Thyroid gland (tissue), 4 donors: ENCODE measurements at regions not wholly inside any gene's neighbourhood (a gene's known extent, or its start where the extent isn't known, plus 50 kb on each side); places are given as distances from the start of the nearest gene placed in this dataset.

Source experiments
- DNase-seq, 2 donors: peaks; one replicate each; pipeline ENCODE4 v3.0.0-alpha.2; 2019
- H3K27ac ChIP-seq, 3 donors: fragments of 200-600 bp; sonication (generic); 1 replicate in 2 of 3; 2 replicates in 1 of 3; pipeline ENCODE4 v1.5.1; 2016 to 2019; ENCODE audit warnings: mild to moderate bottlenecking in 1 of 3, moderate library complexity in 1 of 3
- H3K27me3 ChIP-seq: fragments of 200-600 bp; sonication (generic); one replicate; pipeline ENCODE4 v1.5.1; 2019
- H3K36me3 ChIP-seq, 2 donors: fragments of 200-600 bp; sonication (generic); one replicate each; pipeline ENCODE4 v1.5.1; 2016 to 2019
- H3K4me1 ChIP-seq, 2 donors: fragments of 200-600 bp; sonication (generic); one replicate each; pipeline ENCODE4 v1.5.1; 2017 to 2019
- H3K4me3 ChIP-seq, 3 donors: fragments of 200-600 bp; sonication (generic); replicated peaks in 1 of 3; 1 replicate in 2 of 3; 2 replicates in 1 of 3; pipeline ENCODE4 v1.5.1; 2016; ENCODE audit warnings: mild to moderate bottlenecking in 1 of 3
- H3K9me3 ChIP-seq: fragments of 200-600 bp; sonication (generic); one replicate; pipeline ENCODE4 v1.5.1; 2017
- CTCF ChIP-seq, 6 experiments: fragments of 200-600 bp in 3 of 6; fragments of 450-650 bp in 3 of 6; sonication (generic) in 3 of 6; IDR thresholded peaks; one replicate each; pipeline ENCODE4 v1.5.1; 2016 to 2019; ENCODE audit warnings: antibody characterized with exemption in 6 of 6, mild to moderate bottlenecking in 2 of 6, inconsistent platforms in 1 of 6, moderate library complexity in 1 of 6
- POLR2A ChIP-seq, 2 donors: fragments of 450-650 bp; IDR thresholded peaks; one replicate each; pipeline ENCODE4 v1.6.1; 2017; ENCODE audit warnings: antibody characterized with exemption in 2 of 2, mild to moderate bottlenecking in 2 of 2, moderate library complexity in 1 of 2
- WGBS, 2 donors: methylation state at CpG; one replicate each; pipeline ENCODE4 v1.1.5; 2017; 5-methylcytosine and 5-hydroxymethylcytosine counted together
- intact Hi-C: fragments of 100-400 bp; cut with DNase I; formaldehyde crosslinking; loops from one replicate; pipeline ENCODE4 v1.15.1; 2023

DNA sequence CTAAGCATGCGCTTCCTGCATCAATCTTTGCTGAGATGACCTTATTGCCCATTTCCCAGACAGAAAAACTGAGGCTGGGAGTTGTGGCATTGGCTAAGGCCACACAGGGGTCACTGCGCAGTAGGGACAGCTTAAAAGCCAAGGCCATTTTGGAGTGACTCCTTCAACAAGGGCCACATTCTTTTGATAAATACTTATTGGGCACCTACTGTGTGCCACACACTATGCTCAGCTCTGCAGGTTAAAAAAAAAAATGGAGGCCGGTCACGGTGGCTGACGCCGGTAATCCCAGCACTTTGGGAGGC lies 108.6 kb downstream of the CEBPB start:
- Histone ChIP-seq H3K4me3 (no peak overlapping the region), H3K9me3 (no peaks in the 10 kb centered on the region), H3K27me3 (no peaks in the 10 kb centered on the region), H3K27ac (no peak overlapping the region), H3K4me1 (peaks cover 15 to 33% of the 10 kb centered on the region in 2 donors), H3K36me3 (no peaks in the 10 kb centered on the region)
- DNase-seq = no peak
- intact Hi-C loops = no loop called here
- TF ChIP-seq POLR2A (IDR thresholded peaks at IDR 0.05) (no peak), CTCF (IDR thresholded peaks at IDR 0.05) (no peak)
- WGBS, 2 donors = 94 to 99% methylated on average over 6 of the region's 6 CpGs

GRCh38 chr20:50301165-50301564 lies 110.5 kb downstream of the CEBPB start:
- Histone ChIP-seq H3K36me3 (no peaks in the 10 kb centered on the region), H3K27ac (peak overlapping the region in 1 of 3 donors; percentile 42), H3K9me3 (no peaks in the 10 kb centered on the region), H3K4me1 (peaks cover 20 to 46% of the 10 kb centered on the region in 2 donors), H3K4me3 (no peak overlapping the region), H3K27me3 (no peaks in the 10 kb centered on the region)
- no peak for TF ChIP-seq CTCF (IDR thresholded peaks at IDR 0.05)
- TF ChIP-seq POLR2A (IDR thresholded peaks at IDR 0.05) = no peak
- intact Hi-C loops = no loop called here
- 94 to 95% methylated on average over 3 of the region's 3 CpGs for WGBS, 2 donors
- DNase-seq = no peak

DNA sequence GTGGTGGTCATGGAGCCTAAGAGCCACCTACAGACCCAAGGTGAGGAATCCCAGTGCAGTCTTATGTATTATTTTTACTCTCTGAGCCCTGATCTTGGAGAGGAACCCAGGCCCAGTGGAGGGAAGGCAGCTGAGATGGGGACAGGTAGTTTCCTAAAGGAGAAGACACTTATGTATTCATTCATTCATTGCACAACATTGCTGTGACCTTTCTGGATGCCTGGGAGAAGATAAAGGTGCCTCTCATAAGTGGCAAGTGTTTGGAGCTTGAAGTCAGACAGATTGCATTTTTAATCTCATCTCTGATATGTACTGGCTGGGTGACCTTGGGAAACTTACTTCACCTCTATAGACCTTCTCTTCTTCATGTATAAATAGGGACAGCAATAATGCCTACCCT lies 111.1 kb downstream of the CEBPB start:
- peak in 1 of 2 donors; percentile 3 for DNase-seq
- intact Hi-C loops = no loop called here
- Histone ChIP-seq H3K27me3 (no peaks in the 10 kb centered on the region), H3K36me3 (no peaks in the 10 kb centered on the region), H3K4me3 (no peak overlapping the region), H3K4me1 (peaks cover 25 to 51% of the 10 kb centered on the region in 2 donors), H3K9me3 (no peaks in the 10 kb centered on the region), H3K27ac (peak overlapping the region in 1 of 3 donors; percentile 42)
- TF ChIP-seq POLR2A (IDR thresholded peaks at IDR 0.05) = no peak
- no peak for TF ChIP-seq CTCF (IDR thresholded peaks at IDR 0.05)

GRCh38 chr20:50302341-50303057 lies 111.9 kb downstream of the CEBPB start:
- Histone ChIP-seq H3K27ac (peak overlapping the region in 1 of 3 donors; percentile 18), H3K9me3 (no peaks in the 10 kb centered on the region), H3K36me3 (no peaks in the 10 kb centered on the region), H3K27me3 (no peaks in the 10 kb centered on the region), H3K4me1 (peaks cover 31 to 57% of the 10 kb centered on the region in 2 donors), H3K4me3 (no peak overlapping the region)
- intact Hi-C loops = no loop called here
- no peak for TF ChIP-seq POLR2A (IDR thresholded peaks at IDR 0.05)
- TF ChIP-seq CTCF (IDR thresholded peaks at IDR 0.05) = no peak
- 83 to 90% methylated on average over 9 to 10 of the region's 10 CpGs for WGBS, 2 donors
- peak in 1 of 2 donors; percentile 8 for DNase-seq

- 71 to 72% methylated on average over 11 of the region's 11 CpGs for WGBS, 2 donors
- intact Hi-C loops = no loop called here
- Histone ChIP-seq H3K4me3 (no peak overlapping the region), H3K4me1 (peaks cover 43 to 70% of the 10 kb centered on the region in 2 donors), H3K27ac (peak overlapping the region; percentile 80 to 92 (median 85)), H3K36me3 (no peaks in the 10 kb centered on the region), H3K9me3 (no peaks in the 10 kb centered on the region), H3K27me3 (no peaks in the 10 kb centered on the region)
- TF ChIP-seq CTCF (IDR thresholded peaks at IDR 0.05) = no peak
- DNase-seq = peak; percentile 90
Measured at GRCh38 chr20:50303573-50304500, 113.2 kb downstream of the CEBPB start.
